Large intestine (tissue), 3 donors: ENCODE measurements at regions not wholly inside any gene's neighbourhood (a gene's known extent, or its start where the extent isn't known, plus 50 kb on each side); places are given as distances from the start of the nearest gene placed in this dataset.
"Not testable (repeated sequence)": the region's sequence is repeated elsewhere in the genome, so short reads cannot be mapped to it uniquely, and the experiment has no call there.

Source experiments
- DNase-seq, 2 donors: peaks; one replicate each; pipeline versions ENCODE4 v3.0.0 to v3.0.0-alpha.2; 2013
- H3K27ac ChIP-seq: one replicate; pipeline ENCODE4 v1.5.1; 2013; ENCODE audit warnings: low read length
- H3K27me3 ChIP-seq: 2 replicates; pipeline ENCODE4 v1.6.1; 2013; ENCODE audit warnings: low read length; ENCODE audit not compliant: control insufficient read depth, insufficient read depth
- H3K36me3 ChIP-seq: 2 replicates; pipeline ENCODE4 v1.6.1; 2013; ENCODE audit warnings: low read length; ENCODE audit not compliant: control insufficient read depth, insufficient read depth
- H3K4me1 ChIP-seq: one replicate; pipeline ENCODE4 v1.6.1; 2013; ENCODE audit warnings: low read length; ENCODE audit not compliant: control insufficient read depth, insufficient read depth
- H3K4me3 ChIP-seq: one replicate; pipeline ENCODE4 v1.5.1; 2013; ENCODE audit warnings: low read length
- H3K9me3 ChIP-seq: one replicate; pipeline ENCODE4 v1.6.1; 2013; ENCODE audit warnings: mild to moderate bottlenecking, low read depth, low read length, moderate library complexity; ENCODE audit not compliant: control insufficient read depth
- WGBS: methylation state at CpG from one replicate; pipeline ENCODE4 v1.1.5; 2013; ENCODE audit warnings: low lambda C conversion rate; ENCODE audit not compliant: insufficient coverage; 5-methylcytosine and 5-hydroxymethylcytosine counted together

- Histone ChIP-seq H3K27ac (no peak overlapping the region), H3K4me1 (no peaks in the 10 kb centered on the region), H3K36me3 (no peaks in the 10 kb centered on the region), H3K27me3 (no peaks in the 10 kb centered on the region), H3K4me3 (no peak overlapping the region), H3K9me3 (no peaks in the 10 kb centered on the region)
- no peak for DNase-seq
- no CpG with 5 or more reads among the region's 4 CpGs for WGBS
Observed at GRCh38 chr4:30116401-30116800, 603.8 kb upstream of the PCDH7 start.

DNA sequence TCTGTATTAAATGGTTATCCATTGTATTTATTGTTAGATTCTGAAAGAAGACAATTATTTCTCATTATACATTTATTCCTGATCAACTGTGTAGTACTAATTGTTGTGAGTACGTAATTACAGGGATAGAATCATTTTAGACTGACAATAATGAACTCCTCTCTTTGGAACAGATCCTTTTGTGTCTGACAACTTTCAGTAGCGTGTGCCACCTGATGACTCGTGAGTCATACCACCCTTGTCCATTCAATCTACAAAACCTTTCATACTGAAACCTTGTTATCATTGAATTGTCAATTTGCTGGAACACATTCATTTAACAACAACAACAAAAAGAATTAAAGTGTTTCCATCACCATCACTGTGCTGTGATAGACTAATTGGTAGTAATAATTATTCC, 602.7 kb upstream of the PCDH7 start:
- WGBS: 100% methylated on average over 2 of the region's 3 CpGs
- Histone ChIP-seq H3K36me3 (no peaks in the 10 kb centered on the region), H3K27me3 (no peaks in the 10 kb centered on the region), H3K9me3 (no peaks in the 10 kb centered on the region), H3K4me1 (no peaks in the 10 kb centered on the region), H3K4me3 (no peak overlapping the region), H3K27ac (no peak overlapping the region)
- no peak for DNase-seq

GRCh38 chr4:30122711-30123110, 597.5 kb upstream of the PCDH7 start:
- H3K36me3 ChIP-seq: no peaks in the 10 kb centered on the region
- 88% methylated on average over 3 of the region's 3 CpGs for WGBS
- no peak for DNase-seq
- no peaks in the 10 kb centered on the region for H3K9me3 ChIP-seq
- H3K4me1 ChIP-seq: no peaks in the 10 kb centered on the region
- no peaks in the 10 kb centered on the region for H3K27me3 ChIP-seq
- H3K4me3 ChIP-seq: no peak overlapping the region
- no peak overlapping the region for H3K27ac ChIP-seq

DNA sequence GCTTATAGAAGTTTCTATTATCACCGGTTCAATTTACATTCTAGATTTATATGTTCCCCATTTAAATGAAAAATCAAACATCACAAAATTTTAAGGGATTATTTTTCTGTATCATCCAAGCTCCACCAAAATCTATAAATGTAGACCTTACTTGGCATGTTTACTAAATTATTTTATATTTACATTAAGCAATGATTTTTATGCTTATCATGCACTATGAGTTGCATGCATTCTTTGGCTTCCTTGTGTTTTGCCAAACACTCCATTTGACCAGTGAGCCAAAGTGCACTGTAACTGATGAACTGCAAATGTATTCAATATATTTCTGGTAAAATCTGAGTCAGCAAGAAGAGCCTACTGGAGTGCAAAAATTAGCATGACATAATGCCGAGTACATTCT, 595.5 kb upstream of the PCDH7 start:
- not testable (repeated sequence) for H3K27me3 ChIP-seq, H3K4me3 ChIP-seq, DNase-seq, H3K9me3 ChIP-seq, H3K4me1 ChIP-seq, H3K27ac ChIP-seq, H3K36me3 ChIP-seq
- WGBS: 86% methylated on average over 1 of the region's 2 CpGs

- no peaks in the 10 kb centered on the region for H3K36me3 ChIP-seq
- DNase-seq: no peak
- H3K9me3 ChIP-seq: no peaks in the 10 kb centered on the region
- H3K27ac ChIP-seq: no peak overlapping the region
- WGBS: no CpG with 5 or more reads among the region's 1 CpG
- H3K4me1 ChIP-seq: no peaks in the 10 kb centered on the region
- no peak overlapping the region for H3K4me3 ChIP-seq
- no peaks in the 10 kb centered on the region for H3K27me3 ChIP-seq
Observed at GRCh38 chr4:30125868-30126267, 594.3 kb upstream of the PCDH7 start.

DNA sequence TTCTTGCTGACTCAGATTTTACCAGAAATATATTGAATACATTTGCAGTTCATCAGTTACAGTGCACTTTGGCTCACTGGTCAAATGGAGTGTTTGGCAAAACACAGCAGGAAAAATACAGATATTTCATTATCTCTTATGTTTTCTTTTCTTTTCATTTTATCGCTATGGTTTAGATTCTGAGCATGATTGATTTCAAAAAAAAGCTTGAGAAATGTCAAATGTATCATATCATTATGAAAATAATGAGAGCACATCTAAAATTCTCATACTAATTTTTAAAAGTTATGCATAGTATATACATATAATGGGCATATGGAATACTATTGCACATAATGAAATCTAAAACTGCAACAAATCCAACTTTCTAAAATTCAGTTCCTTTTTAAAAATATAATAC, 593.8 kb upstream of the PCDH7 start:
- no peak overlapping the region for H3K27ac ChIP-seq
- no peaks in the 10 kb centered on the region for H3K9me3 ChIP-seq
- no peaks in the 10 kb centered on the region for H3K27me3 ChIP-seq
- no peaks in the 10 kb centered on the region for H3K36me3 ChIP-seq
- H3K4me3 ChIP-seq: no peak overlapping the region
- H3K4me1 ChIP-seq: no peaks in the 10 kb centered on the region
- no CpG with 5 or more reads among the region's 1 CpG for WGBS
- no peak for DNase-seq

GRCh38 chr4:30148828-30149227, 571.3 kb upstream of the PCDH7 start:
- no CpG with 5 or more reads among the region's 5 CpGs for WGBS
- not testable (repeated sequence) for H3K9me3 ChIP-seq

GRCh38 chr4:30149539-30149938, 570.6 kb upstream of the PCDH7 start:
- not testable (repeated sequence) for H3K36me3 ChIP-seq, DNase-seq, H3K27ac ChIP-seq, H3K27me3 ChIP-seq, H3K9me3 ChIP-seq, H3K4me3 ChIP-seq, H3K4me1 ChIP-seq
- WGBS: no CpG with 5 or more reads among the region's 7 CpGs

More at GRCh38 chr4:30148828-30149227, 571.3 kb upstream of the PCDH7 start:
- H3K27me3 ChIP-seq, DNase-seq, H3K4me1 ChIP-seq, H3K36me3 ChIP-seq, H3K27ac ChIP-seq, H3K4me3 ChIP-seq: not testable (repeated sequence)

DNA sequence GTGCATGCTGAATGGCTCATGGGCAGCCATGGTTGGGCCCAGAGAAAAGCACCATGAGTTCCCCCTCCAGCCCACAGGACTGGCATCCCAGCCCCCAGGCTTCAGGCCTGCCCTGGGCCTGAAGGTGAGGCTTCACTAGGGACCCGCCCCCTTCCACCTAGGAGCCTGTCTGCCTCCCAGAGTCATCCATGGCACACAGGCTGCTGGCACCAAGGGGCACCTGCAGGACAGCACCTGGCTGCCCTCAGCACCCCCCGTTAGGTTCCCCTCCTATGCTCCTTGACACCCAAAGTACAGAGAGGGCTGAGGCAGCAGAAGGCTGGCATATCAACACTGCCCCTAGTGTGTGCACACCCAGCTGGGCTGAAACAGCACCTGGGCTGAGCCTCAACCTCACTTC, 566.7 kb upstream of the PCDH7 start:
- no peak overlapping the region for H3K4me3 ChIP-seq
- H3K36me3 ChIP-seq: no peaks in the 10 kb centered on the region
- WGBS: no CpG with 5 or more reads among the region's 2 CpGs
- no peak overlapping the region for H3K27ac ChIP-seq
- DNase-seq: no peak
- H3K9me3 ChIP-seq: no peaks in the 10 kb centered on the region
- H3K27me3 ChIP-seq: no peaks in the 10 kb centered on the region
- H3K4me1 ChIP-seq: no peaks in the 10 kb centered on the region

DNA sequence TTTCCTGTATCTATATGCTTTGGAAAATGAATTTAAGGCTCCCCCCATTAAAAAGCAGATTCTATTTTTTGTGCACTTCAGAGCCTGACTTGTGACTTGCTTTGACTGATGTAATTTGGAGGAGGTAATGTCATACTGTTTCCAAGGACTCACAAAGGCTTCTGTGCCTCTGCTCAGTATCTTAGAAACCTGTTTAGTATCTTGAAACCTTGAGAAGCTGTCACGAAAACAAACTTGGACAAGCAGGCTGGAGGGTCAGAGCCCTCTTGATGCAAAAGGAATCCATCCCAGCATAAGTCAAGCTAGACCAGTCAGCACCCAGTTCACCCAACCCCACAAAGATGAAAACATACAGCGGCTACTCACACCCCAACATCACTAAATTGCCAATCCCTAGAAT, 560.0 kb upstream of the PCDH7 start:
- Histone ChIP-seq H3K36me3 (no peaks in the 10 kb centered on the region), H3K4me1 (no peaks in the 10 kb centered on the region), H3K9me3 (no peaks in the 10 kb centered on the region), H3K27me3 (no peaks in the 10 kb centered on the region), H3K4me3 (no peak overlapping the region), H3K27ac (no peak overlapping the region)
- DNase-seq: no peak
- WGBS: no CpG with 5 or more reads among the region's 2 CpGs

DNA sequence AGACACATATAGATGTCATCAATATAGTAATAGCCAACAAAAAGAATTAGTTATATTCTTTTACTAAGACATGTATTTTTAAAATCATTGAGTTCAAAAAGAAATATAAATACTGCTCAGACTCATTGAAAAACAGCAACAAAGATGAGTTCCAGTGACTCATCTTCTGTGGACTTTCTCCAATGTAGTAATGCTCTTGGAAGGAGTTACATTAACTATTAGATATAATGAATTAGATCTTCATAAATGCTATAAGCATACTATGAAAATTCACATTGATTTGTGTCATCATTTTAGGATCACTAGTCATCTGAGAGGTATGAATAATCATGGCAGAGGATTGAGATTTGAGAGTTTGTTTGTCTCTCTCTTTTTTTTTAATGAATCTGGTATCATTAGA, 547.8 kb upstream of the PCDH7 start:
- H3K36me3 ChIP-seq: no peaks in the 10 kb centered on the region
- no peaks in the 10 kb centered on the region for H3K9me3 ChIP-seq
- no peak overlapping the region for H3K27ac ChIP-seq
- no peaks in the 10 kb centered on the region for H3K27me3 ChIP-seq
- no peak overlapping the region for H3K4me3 ChIP-seq
- H3K4me1 ChIP-seq: no peaks in the 10 kb centered on the region
- no peak for DNase-seq
